ENCODE measurements at regions not wholly inside any gene's neighbourhood (a gene's known extent, or its start where the extent isn't known, plus 50 kb on each side); places are given as distances from the start of the nearest gene placed in this dataset.
"Not testable (repeated sequence)": the region's sequence is repeated elsewhere in the genome, so short reads cannot be mapped to it uniquely, and the experiment has no call there.

DNA sequence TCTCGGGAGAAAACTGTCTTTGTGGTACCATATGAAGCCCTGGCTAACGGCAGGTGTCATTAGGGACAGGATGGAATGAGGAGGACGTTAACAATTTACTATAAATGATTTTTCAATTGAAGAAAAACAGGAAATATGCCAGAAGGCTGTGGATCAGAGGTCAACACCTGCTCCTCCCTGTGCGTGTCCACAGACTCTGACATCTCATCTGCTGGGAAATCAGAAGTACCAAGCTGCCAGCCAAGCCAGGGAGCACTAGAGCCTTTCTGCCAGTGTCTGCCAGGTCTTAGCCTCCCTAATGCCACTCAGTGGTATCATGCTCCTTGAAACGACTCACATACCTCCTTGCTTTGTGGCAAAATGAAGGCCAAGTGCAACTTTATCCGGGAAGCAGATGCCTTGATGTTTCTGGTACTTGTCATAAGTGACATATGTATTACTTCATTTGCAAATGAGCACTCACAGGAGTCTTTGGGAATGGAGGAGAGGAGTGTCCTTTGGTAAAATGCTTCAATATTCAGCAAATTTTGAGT lies 541.1 kb downstream of the SATB2 start:
- peak; percentile 0 for DNase-seq (ENCODE audit: low read depth, low spot score)

DNA sequence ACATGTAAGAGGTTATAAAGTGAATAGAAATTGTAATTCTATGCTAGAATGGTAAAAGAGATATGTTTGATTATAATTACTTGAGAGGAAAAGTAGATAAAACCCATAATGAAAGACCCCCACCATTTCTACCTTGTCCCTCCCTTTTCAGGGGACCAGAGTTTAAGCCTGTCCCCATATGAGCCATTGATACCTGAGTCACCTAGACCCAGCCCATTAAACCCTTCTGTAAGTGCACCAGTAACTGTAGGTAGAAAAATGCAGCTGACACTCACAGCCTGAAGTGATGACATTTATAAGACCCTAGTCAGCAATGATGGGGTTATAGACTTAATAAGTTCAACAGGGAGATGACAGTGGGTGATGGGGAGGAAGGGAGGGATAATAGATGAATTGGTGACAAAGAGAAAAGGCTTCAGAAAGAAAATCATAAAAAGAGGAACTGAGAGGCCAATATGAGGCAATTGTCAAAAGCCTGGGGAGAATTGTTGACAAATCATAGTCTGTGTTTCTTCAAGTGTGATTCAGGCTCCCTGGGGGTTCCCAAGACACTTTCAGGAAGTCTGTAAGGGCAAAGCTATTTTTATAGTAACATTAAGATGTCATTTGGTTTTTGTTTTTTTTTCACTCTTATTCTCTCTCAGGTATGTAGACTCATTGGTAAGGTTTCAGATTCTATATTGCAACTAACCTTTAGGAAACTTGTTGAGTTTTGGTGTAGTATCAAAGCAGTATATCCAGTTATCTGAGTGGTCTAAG lies 544.2 kb downstream of the SATB2 start:
- DNase-seq (ENCODE audit: low read depth, low spot score), result no peak

DNA sequence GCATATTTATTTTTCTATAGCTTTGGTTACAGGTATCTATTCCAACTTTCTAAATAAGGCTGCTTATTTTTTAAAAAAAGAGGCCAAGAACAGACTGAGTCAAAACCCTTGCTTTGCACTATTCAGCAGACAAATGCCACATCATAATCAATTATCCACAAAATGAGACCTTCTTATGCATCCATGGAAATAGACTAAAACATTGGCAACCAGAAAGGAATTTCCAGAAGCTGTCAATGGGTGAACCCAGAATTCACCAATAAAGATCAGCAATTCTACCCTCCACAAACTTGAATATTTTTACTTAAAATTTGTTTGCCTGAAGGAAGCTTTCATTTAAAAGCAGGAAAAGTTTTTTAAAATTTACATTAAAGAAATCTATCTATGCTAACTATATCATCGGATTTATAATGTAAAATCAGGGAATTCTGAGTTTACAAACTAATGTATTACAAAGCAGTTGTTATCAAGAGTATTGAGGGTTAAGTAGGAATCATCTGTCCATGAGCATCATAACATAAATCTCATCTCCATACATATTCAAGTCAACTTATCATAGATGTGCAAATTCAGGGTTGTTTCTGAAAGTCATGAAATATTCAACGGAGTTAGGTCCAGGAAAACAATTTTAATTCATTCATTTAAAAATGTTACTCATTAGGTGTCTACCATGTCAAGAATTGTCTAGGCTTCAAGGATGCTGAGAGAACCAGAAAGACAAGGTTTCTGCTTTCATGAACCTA lies 548.0 kb downstream of the SATB2 start:
- DNase-seq (ENCODE audit: low read depth, low spot score), result no peak

DNA sequence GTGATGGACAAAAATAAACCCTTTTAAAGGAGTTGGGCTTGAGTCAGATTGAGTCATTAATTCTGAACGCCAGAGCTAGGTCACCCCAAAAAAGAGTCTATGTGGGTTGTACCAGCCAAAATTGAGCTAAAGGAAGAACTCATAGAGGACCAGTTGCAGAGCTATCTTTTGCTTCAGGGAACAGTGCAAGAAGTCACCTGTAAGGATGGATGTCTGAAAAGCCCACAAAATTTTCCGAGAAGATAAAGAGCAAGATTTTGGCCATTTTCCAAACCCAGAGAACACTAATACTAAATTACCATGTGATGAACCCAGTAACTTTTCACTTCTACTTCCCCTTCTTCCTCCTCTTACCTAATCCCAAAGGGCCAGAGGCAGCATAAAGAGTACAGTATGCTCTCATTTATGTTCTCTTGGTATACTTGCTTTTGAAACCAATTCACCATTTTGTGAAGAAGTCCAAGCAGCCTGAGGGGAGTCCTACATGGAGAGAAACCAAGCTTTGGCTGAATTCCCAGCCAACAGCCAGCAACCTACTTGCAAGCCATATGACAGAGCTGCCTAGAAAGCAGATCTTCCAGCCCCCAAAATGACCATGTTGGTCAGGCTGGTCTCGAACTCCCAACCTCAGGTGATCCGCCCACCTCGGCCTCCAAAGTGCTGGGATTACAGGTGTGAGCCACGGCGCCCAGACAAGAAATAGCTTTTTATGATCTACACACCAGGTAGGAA lies 551.7 kb downstream of the SATB2 start:
- no peak for DNase-seq (ENCODE audit: low read depth, low spot score)

DNA sequence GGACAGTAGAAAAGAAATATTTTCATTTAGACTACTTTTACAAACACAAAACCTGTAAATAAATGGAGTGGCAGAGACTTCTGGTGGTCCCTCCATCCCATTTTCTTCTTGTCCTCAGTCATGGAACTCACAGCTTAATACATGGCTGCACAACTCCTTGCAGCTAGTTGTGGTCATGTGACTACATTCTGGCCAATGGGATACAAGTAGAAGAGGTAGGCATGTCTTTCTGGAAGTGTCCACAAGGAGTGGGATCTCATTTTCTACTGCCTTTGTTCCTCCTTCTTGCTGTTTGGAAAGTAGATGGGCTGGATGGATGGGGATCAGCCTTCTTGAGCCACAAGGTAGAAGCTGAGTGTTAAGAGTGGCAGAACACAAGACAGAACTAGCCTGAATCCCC lies 555.8 kb downstream of the SATB2 start:
- no peak for DNase-seq (ENCODE audit: low read depth, low spot score)

DNA sequence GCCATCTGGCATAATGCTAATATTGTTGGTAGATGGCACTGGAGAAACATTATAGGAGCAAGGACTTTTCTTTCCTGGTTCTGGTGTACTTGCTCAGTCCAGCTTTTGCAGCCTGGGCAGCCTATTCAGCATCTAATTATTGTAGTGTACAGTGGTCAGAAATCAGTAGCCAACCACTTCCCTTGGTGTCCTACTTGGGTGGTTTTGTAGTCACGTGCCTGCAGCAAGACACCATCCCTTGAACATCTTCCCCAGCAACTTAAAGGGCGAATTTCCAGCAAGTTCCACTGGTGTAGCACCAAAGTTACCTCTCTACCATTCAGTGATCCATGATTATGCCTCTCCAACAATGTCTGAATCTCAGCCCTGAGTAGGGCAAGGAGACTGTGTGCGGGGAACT lies 557.6 kb downstream of the SATB2 start:
- DNase-seq (ENCODE audit: low read depth, low spot score), result no peak

DNA sequence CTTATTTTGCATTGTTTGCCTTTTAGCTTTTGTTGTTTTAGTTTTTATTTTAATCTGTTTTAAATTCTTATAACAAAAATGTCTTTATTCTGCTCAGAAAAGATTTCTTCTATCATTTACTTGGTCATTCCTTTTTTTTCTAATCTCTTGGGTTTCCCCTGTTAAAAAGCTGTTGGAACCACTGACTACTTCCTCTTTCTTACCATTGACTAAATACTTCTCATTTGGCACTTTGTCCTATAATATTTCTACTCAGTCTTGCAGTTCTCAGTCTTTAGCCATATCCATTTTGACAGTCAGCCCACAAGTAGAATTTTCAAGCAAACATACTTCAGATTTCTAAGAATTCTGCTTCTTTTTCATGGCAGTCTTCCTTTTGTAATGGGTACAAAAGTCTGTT lies 567.2 kb downstream of the SATB2 start:
- no peak for DNase-seq (ENCODE audit: low read depth, low spot score)

DNA sequence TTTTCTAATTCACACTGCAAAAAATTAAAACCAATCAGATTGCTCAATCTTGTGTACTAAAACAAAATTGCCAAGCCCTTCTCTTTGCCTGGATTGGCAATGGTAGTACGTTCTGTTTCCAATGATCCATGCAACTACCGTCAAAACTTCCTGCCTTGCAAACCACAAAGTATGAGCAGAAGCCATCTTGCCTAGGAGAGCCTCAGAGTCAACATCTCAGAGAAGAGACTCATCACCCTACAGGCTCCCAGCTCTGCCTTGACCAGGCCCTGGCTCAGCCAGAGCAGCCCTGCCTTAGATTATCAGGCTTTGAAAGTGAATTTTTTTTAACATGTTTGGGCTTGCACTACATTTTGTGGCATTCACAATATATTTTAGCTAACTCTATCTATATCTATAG lies 574.1 kb downstream of the SATB2 start:
- DNase-seq (ENCODE audit: low read depth, low spot score), result no peak

DNA sequence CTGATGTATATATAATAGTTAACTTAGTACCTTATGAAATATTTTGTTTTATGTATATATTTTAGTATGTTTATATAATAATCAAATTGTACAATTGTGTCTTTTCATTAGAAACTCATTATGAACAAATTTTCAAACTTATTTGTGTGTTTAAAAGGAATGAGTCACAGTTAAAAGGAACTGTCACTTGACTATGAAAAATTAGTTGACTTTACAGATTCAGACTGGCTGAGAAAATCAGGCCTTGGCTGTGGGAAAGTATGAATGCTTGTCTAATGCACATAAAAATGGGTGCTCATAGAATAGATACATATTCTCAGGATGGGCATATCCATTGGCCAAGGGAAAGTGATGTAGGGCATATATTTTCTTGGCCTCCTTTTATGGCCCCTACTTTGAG lies 576.8 kb downstream of the SATB2 start:
- DNase-seq (ENCODE audit: low read depth, low spot score), result no peak

DNA sequence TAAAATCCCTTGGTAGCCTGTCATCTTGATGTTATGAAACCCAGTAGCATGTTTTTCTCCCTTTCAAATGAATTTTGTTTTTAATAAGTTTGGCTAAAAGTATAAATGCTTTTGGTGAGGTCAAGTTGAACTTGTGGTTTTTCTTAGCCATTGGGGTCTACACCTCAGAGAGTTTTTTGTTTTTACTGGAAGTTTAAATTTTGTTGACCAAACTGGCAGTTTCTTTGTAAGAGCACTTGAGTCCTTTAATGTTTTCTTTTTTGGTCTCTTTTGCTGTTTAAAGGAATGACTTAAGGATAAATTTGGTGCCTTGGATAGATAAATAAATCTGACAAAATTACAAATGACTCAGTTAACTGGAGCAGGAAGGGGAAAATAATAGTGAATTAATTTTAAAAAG lies 577.3 kb downstream of the SATB2 start:
- DNase-seq (ENCODE audit: low read depth, low spot score), result peak; percentile 11

DNA sequence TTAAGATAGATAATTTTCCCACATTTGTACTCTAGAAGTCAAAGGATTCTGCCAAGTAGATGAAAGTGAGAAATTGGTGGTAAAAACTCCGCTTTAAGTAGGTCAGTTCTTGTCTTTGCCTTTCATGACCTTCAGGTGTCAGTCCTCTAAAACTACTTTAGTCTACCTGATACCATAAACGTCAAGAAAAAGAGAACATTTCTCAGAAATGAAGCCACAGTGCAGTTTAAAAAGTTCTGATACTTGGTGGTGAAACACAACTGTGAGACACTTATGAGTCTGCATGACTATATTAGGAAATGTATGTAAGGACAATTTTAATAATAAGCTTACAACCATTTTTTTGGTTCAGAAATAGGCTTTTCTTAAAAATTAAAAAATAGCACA lies 583.3 kb downstream of the SATB2 start:
- no peak for DNase-seq (ENCODE audit: low read depth, low spot score)

DNA sequence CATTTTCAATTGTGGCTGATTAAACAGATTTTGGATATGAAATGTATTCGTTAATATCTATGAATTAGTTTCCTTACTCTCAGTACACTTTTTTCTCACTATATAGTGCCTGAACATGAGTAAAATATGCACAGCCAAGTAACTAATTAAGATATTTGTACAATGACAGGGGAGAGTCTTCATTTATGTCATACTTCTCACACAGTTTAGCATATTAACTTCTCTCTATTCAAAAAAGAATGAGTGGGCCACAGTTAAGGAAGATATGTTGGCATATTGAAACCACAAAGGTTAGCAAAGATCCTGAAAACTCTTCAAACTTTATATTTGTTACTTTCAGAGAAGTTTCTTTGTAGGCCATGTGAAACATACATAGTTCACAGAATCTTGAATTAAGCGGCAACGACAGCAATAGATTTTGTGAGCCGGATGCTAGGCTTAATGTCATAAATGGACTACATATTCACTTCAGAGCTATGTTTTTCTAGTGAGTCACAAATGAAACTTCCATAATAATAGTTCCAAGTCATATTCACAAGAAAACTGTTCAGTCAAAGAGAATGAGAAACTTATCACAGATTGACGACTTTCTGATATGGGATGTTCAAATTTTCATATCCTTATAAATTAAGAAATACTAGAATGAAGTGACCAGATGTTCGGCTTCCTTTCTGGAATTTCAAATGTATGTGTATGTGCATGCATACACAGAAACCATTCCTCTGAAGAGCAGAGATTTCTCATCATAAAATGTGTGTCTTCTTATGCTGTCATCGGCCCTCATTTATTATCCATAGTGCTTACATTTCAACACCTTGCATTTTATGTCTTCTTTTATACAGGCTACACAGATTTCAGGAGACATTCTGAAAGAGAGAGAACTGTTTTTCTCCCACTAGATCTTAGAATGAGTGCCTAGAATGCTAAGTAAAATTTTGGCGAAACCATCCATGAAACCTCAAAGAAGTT lies 584.0 kb downstream of the SATB2 start:
- DNase-seq (ENCODE audit: low read depth, low spot score), result peak; percentile 10

DNA sequence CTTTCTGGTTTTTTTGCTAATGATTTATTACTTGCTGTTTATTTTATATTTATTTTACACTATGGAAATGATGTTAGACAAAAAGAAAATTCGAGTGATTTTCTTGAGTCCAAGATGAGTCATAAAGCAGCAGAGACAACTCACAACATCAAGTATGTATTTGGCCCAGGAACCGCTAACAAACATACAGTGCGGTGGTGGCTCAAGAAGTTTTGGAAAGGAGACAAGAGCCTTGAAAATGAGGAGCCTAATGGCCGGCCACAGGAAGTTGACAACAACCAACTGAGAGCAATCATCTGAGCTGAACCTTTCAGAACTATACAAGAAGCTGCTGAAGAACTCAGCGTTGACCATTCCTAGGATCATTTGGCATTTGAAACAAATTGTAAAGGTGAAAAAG lies 594.1 kb downstream of the SATB2 start:
- no peak for DNase-seq (ENCODE audit: low read depth, low spot score)

DNA sequence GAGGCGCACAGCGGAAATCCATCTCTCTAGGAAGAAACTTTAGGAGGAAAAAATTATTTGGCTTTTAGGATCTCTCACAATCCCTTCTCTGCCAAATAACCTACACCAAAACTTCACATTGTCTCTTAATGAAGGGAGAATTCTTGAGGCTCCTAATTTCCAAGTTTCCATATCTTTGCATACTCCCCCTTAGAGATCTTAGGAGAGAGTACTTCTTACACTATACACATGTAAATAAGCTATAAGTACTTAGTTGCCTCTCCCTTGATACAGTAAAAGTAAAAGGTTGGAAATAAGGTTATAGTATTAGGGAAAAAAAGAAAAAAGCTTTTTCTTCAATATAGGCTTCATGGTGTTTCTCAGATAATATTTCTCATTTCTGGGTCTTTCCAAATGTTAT lies 596.7 kb downstream of the SATB2 start:
- no peak for DNase-seq (ENCODE audit: low read depth, low spot score)

DNA sequence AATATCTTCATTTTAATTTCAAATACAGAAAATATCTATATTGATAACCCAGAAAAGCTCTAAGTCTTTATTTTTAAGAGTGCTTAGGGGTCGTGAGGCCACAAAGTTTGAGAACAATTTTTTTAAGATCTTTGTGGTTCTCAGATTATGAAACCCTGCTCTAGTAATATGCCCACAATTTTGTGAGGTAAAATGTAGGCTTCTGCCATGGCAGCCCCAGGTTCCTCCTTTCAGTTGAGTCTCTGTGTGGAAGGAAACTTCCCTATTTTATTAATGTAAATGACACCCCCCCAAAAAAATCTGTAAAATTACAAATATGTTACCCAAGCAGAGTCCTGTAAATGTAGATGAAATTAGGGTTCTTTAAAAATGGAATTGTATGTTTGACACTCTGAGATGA lies 600.5 kb downstream of the SATB2 start:
- no peak for DNase-seq (ENCODE audit: low read depth, low spot score)

DNA sequence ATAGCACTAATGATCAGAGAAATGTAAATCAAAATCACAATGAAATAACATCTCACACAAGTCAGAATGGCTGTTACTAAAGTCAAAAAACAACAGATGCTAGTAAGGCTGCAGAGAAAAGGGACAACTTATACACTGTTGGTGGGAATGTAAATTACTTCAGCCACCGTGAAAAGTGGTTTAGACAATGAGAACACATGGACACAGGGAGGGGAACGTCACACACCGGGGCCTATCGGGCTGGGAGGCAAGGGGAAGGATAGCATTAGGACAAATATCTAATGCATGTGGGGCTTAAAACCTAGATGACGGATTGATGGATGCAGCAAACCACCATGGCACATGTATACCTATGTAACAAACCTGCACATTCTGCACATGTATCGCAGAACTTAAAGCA lies 602.0 kb downstream of the SATB2 start:
- DNase-seq (ENCODE audit: low read depth, low spot score), result not testable (repeated sequence)

DNA sequence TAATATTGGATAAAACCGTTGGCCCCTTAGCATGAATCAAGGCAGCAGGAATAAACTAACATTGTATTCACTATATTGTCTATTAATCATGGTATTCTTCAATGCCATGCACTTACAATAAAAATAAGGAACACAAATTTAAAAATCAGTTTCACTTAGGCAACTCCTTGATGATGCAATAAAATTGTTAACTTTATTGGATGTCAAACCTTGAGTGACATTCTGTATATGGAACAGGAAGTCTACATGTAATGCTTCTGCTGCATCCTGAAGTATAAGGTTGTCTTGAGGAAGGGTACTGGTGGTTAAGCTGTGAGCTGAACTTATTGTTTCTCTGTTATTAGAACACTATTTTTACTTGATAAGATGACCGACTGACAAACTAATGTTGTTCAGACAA lies 605.5 kb downstream of the SATB2 start:
- no peak for DNase-seq (ENCODE audit: low read depth, low spot score)

DNA sequence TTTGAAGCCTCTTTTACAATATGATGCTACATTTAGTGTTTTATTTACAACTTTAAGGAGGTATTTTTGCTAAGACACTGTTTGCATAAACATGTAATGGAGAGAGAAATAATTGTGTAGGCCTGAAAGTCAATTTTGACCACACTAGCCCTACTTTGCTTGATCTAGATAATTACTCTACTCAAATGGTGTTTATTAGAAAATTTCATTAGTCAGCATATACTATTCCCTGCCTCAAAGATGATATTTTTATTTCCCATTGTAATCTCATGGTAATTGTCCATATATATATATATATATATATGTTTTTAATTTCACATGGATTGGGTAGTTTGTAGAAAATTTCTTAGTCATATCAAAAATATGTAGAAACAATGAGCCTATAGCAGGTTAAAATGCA lies 632.2 kb downstream of the SATB2 start:
- no peak for DNase-seq (ENCODE audit: low read depth, low spot score)

DNA sequence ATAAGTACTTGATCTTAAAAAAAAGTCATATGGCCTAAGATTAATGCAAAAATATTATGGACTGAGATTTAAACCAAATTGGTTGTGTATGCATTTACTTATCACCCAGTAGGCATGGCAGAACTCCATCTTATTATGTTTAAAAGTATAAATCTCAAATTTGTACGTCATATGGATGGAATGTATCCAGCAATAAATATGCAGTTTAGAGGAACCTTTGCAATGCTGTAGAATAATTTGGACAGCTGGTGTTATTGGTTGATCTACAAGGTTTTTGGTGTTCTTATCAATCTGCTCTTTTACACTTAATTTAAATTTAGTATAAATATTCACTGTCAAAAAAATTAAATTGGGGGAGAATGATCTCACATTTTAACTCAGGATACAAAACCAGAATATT lies 640.2 kb downstream of the SATB2 start:
- DNase-seq (ENCODE audit: low read depth, low spot score), result no peak

DNA sequence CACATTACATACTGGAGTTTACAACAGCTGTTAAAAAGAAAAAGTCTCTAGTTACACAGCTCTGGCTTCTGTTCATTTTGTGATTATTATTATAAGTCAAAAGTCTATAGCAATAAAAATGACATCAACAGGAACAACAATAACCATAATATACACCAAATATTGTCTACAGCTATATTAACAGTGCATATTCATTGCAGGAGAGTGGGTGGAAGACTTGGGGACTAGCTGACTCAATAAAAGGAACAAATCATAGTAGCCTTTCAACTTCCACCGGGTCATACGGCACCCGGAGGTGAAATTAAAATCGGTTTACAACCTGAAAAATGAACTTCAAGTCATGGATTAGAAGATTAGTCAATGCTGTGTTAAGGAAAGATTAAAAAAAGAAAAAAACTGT lies 642.1 kb downstream of the SATB2 start:
- no peak for DNase-seq (ENCODE audit: low read depth, low spot score)

DNA sequence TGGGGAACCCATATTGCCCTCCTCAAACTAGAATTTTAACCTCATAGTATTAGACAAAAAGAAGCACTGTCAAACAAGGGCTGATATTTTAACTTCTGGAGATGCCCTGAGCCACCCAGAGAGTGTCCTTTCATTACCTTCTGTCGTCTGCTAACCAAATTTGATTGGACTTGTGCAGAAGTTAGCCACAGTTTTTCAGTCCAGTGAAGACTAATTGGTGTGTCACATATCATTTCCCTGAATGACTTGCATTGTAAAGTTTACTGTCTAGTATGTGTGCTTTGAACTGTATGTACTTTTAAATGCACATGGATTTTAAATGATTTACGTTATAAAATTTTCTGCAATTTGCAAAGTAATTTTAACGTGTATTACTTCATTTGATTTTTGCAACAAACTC lies 646.5 kb downstream of the SATB2 start:
- DNase-seq (ENCODE audit: low read depth, low spot score), result no peak

All from brain pericyte (primary cell).